ENCODE measurements at regions not wholly inside any gene's neighbourhood (a gene's known extent, or its start where the extent isn't known, plus 50 kb on each side); places are given as distances from the start of the nearest gene placed in this dataset.
"Not testable (repeated sequence)": the region's sequence is repeated elsewhere in the genome, so short reads cannot be mapped to it uniquely, and the experiment has no call there.

DNA sequence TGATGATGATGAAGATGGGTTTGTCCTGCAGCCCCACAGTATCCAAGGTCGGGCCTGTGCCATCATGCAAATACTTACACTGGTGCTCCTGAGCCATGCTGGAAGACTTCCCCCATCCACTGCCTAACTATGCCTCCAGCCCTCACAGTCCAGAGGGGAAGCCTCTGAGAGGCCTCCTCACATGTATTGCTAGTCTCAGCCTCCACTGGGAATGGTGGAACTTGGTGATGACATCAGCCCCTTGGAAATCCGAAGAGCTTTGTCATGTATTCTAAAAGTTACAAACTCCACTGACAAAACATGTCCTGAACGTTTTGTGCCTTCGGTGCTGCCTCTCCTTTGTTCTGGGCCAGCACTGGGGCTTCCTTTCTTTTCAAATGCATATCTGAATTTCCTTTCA lies 61.1 kb upstream of the DMRTB1 start:
- H3K4me3 ChIP-seq (ENCODE audit: low read depth, low read length) = no peak overlapping the region
- POLR2A ChIA-PET = no interaction called here
- no peak for DNase-seq (ENCODE audit: low read depth, low spot score)
- TF ChIP-seq CTCF (IDR thresholded peaks at IDR 0.05; ENCODE audit: insufficient read depth, low read length, missing control alignments) = no peak
- CTCF ChIA-PET = interaction anchor here (0.6 to 22.4 kb wide), 5 partner anchors 11 to 122 kb away, joined by 3 to 574 read pairs (median 3); no protein-coding TSS in a partner anchor

GRCh38 chr1:53398576-53399365 lies 60.4 kb upstream of the DMRTB1 start:
- no peak for TF ChIP-seq CTCF (IDR thresholded peaks at IDR 0.05; ENCODE audit: insufficient read depth, low read length, missing control alignments)
- H3K4me3 ChIP-seq (ENCODE audit: low read depth, low read length) = no peak overlapping the region
- CTCF ChIA-PET = interaction anchor here (1.2 to 22.4 kb wide), 4 partner anchors 10 to 122 kb away, joined by 3 to 574 read pairs (median 4); no protein-coding TSS in a partner anchor
- POLR2A ChIA-PET = no interaction called here
- DNase-seq (ENCODE audit: low read depth, low spot score) = no peak

- DNase-seq (ENCODE audit: low read depth, low spot score); POLR2A ChIA-PET; H3K4me3 ChIP-seq (ENCODE audit: low read depth, low read length): not testable (repeated sequence)
- CTCF ChIA-PET = interaction anchor here (1.2 to 22.4 kb wide), 3 partner anchors 9 to 123 kb away, joined by 3 to 574 read pairs (median 6); no protein-coding TSS in a partner anchor
Measured at GRCh38 chr1:53399370-53400133, 59.6 kb upstream of the DMRTB1 start.

DNA sequence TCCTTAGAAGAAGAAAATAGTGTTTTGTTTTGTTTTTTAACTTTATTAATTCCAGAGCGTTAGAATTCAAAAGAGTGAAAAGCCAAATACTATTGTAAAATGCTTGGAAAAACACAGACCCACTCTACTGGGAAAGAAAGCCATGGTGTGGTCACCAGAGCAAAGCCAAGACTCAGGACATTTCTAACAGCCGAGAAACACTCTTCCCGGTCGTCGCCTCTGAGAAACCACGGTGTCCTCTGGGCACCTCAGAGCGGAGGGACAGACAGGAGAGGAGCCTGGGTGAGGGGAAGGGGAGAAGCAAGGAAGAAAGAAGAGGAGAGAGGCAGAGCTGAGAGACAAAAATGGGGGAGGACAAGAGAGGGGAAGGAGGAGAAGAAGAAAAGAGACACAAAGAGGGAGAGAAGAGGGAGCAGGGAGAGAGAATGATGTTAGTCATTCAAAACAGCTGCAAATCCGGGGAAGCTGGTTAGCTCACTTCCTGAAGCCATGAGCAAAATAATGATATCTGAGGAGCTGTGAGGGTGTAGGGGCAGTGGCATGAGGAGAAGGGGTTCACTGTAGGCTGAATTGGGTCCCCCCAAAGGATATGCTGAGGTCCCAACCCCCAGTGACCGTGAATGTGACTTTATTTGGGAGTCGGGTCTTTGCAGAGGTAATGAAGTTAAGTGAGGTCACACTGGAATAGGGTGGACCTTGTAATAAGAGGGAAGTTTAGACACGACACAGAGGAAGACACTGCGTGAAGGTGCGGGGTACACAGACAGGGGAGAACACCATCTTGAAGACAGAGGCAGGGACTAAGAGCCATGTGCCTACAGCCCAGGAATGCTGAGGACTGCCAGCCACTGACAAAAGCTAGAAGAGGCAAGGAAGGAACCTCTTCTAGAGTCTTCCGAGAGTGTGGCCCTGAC lies 58.2 kb upstream of the DMRTB1 start:
- TF ChIP-seq CTCF (IDR thresholded peaks at IDR 0.05; ENCODE audit: insufficient read depth, low read length, missing control alignments) = no peak
- H3K4me3 ChIP-seq (ENCODE audit: low read depth, low read length) = no peak overlapping the region
- ChIA-PET POLR2A (no interaction called here), CTCF (interaction anchor here (1.0 to 22.4 kb wide), 4 partner anchors 8 to 125 kb away, joined by 3 to 574 read pairs (median 3); no protein-coding TSS in a partner anchor)
- no peak for DNase-seq (ENCODE audit: low read depth, low spot score)

DNA sequence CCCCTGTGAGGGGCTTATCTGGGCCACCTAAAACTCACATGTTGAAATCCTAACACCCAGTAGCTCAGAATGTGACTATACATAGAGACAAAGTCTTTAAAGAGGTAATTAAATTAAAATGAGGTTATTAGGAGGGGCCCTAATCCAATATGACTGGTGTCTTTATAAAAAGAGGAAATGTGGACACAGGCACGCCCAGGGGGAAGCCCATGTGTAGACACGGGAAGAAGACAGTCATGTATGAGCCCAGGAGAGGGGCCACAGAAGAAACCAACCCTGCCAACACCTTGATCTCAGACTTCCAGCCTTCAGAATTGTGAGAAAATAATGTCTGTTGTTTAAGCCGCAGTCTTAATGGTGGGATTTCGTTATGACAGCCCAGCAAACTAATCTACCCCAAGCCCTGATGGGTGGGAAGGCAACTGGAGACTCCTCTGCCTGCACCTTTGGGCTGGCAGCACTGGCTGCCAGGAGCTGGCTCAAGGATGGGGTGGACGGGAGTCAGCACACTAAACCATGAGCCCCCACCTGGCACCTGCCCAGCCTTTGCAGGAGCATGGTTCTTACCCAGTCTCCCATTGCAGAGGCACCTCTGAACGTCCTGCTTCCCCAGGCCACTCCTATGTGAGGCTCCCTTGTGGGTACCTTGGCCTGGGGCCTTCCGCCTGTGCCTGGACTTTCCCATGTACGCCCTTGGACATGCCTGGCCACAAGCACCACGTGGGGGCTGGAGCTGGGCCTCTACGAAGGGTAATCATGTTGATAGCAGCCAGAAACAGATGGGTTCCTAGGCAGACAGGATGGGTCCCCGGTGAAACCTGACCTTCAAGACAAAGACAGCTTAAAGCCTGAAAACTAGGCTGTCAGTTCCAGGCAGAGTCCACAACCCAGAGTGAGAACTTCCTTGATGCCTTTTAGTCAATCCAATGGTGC lies 57.1 kb upstream of the DMRTB1 start:
- CTCF ChIA-PET = interaction anchor here (0.9 to 22.4 kb wide), 4 partner anchors 9 to 126 kb away, joined by 3 to 574 read pairs (median 46); no protein-coding TSS in a partner anchor

More for the DNA sequence above, 57.1 kb upstream of the DMRTB1 start:
- H3K4me3 ChIP-seq (ENCODE audit: low read depth, low read length) = no peak overlapping the region
- DNase-seq (ENCODE audit: low read depth, low spot score) = no peak
- POLR2A ChIA-PET = no interaction called here
- no peak for TF ChIP-seq CTCF (IDR thresholded peaks at IDR 0.05; ENCODE audit: insufficient read depth, low read length, missing control alignments)
